Activated CD4-positive, alpha-beta T cell treated with anti-CD3 and anti-CD28 coated beads, Interleukin-2, amount 10 ng/mL, durations not matched to agents 7 days and 5 days (primary cell): ENCODE measurements at regions not wholly inside any gene's neighbourhood (a gene's known extent, or its start where the extent isn't known, plus 50 kb on each side); places are given as distances from the start of the nearest gene placed in this dataset.

Source experiments
- CTCF ChIA-PET: fragments of 350-600 bp; sonication (Branson Sonifier 250); formaldehyde crosslinking; loops from one replicate; lab custom pipeline; 2021; ENCODE audit warnings: antibody characterized with exemption; lab: Charles Lee
- POLR2A ChIA-PET: fragments of 350-600 bp; sonication (Branson Sonifier 250); formaldehyde crosslinking; loops from one replicate; lab custom pipeline; 2021; ENCODE audit warnings: antibody characterized with exemption; lab: Charles Lee
- DNase-seq: peaks from one replicate; pipeline ENCODE4 v3.0.0-alpha.2; 2020
- H3K27ac Mint-ChIP-seq: one replicate; pipeline ENCODE4 v1.8.0; 2021; ENCODE audit warnings: mild to moderate bottlenecking, moderate library complexity, mixed read lengths
- H3K27me3 Mint-ChIP-seq: one replicate; pipeline ENCODE4 v1.8.0; 2021; ENCODE audit warnings: mixed read lengths
- H3K36me3 Mint-ChIP-seq: one replicate; pipeline ENCODE4 v1.8.0; 2021; ENCODE audit warnings: low read depth, mixed read lengths
- H3K4me1 Mint-ChIP-seq: one replicate; pipeline ENCODE4 v1.8.0; 2021; ENCODE audit warnings: mixed read lengths
- H3K4me3 Mint-ChIP-seq: one replicate; pipeline ENCODE4 v1.8.0; 2021; ENCODE audit warnings: mild to moderate bottlenecking, moderate library complexity, mixed read lengths
- H3K9me3 Mint-ChIP-seq: one replicate; pipeline ENCODE4 v1.8.0; 2021; ENCODE audit warnings: mixed read lengths

DNA sequence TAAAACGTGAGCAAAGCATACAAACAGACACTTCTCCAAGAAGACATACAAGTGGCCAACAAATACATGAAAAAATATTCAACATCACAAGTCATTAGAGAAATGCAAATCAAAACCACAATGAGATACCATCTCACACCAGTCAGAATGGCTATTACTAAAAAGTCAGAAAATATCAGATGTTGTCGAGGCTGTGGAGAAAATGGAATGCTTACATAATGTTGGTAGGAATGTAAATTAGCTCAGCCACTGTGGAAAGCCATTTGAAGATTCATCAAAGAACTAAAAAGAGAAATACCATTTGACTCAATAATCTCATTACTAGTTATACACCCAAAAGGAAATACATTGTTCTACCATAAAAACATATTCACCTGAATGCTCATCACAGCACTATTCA lies 825.7 kb downstream of the SUCLG1 start:
- Mint-ChIP-seq H3K36me3 (no peaks in the 10 kb centered on the region), H3K4me1 (no peaks in the 10 kb centered on the region), H3K27me3 (no peaks in the 10 kb centered on the region), H3K27ac (no peak overlapping the region), H3K4me3 (no peak overlapping the region), H3K9me3 (no peaks in the 10 kb centered on the region)
- no peak for DNase-seq
- ChIA-PET CTCF (no interaction called here), POLR2A (no interaction called here)

DNA sequence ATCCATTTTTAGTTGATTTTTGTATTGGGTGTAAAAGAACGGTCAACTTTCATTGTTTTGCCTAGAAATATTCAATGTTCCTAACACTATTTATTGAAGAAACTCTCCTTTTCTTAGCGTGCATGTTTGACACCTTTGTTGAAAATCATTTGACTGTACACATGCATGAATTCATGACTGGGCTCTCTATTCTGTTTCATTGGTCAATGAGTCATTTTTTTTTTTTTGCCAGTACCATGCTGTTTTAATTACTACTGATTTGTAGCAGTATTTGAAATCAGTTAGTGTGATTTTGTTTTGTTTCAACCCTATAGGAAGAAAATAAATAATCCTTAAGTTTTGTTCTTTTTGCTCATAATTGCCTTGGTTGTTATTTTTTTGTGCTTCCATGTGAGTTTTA lies 828.7 kb downstream of the SUCLG1 start:
- Mint-ChIP-seq H3K9me3 (peaks cover under 1% of the 10 kb centered on the region), H3K36me3 (no peaks in the 10 kb centered on the region), H3K4me3 (no peak overlapping the region), H3K4me1 (no peaks in the 10 kb centered on the region), H3K27ac (no peak overlapping the region), H3K27me3 (no peaks in the 10 kb centered on the region)
- ChIA-PET CTCF (no interaction called here), POLR2A (no interaction called here)
- DNase-seq: no peak

DNA sequence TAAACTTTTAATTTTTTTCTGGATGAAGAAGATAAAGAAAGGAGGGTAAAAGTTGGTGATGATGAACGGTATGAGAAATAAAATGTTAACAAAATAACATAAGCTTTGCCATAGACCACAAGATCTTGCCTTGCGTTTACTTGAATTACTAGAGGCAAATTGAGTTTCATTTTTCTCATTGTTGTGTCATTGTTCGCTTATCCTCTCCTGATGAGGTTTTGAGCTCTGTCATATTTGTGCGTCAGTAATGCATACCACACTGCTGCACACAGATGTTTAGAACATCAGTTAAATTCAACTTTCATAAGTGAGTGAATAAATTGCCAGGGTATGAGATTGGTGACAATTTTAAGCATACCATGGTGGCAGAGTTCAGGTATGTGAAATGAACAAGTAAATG lies 843.6 kb downstream of the SUCLG1 start:
- Mint-ChIP-seq H3K4me1 (no peaks in the 10 kb centered on the region), H3K4me3 (no peak overlapping the region), H3K27ac (no peak overlapping the region), H3K27me3 (no peaks in the 10 kb centered on the region), H3K36me3 (no peaks in the 10 kb centered on the region), H3K9me3 (peaks cover 3% of the 10 kb centered on the region)
- ChIA-PET CTCF (no interaction called here), POLR2A (no interaction called here)
- no peak for DNase-seq

- H3K27ac Mint-ChIP-seq: no peak overlapping the region
- H3K36me3 Mint-ChIP-seq: no peaks in the 10 kb centered on the region
- H3K27me3 Mint-ChIP-seq: no peaks in the 10 kb centered on the region
- CTCF ChIA-PET: no interaction called here
- no peak overlapping the region for H3K4me3 Mint-ChIP-seq
- H3K4me1 Mint-ChIP-seq: no peaks in the 10 kb centered on the region
- no peaks in the 10 kb centered on the region for H3K9me3 Mint-ChIP-seq
- POLR2A ChIA-PET: no interaction called here
- DNase-seq: no peak
Observed at GRCh38 chr2:83613178-83613577, 845.9 kb downstream of the SUCLG1 start.

GRCh38 chr2:83602753-83603152 lies 856.3 kb downstream of the SUCLG1 start:
- H3K4me1 Mint-ChIP-seq: no peaks in the 10 kb centered on the region
- H3K27me3 Mint-ChIP-seq: no peaks in the 10 kb centered on the region
- ChIA-PET CTCF (no interaction called here), POLR2A (no interaction called here)
- no peaks in the 10 kb centered on the region for H3K9me3 Mint-ChIP-seq
- no peak overlapping the region for H3K27ac Mint-ChIP-seq
- no peak for DNase-seq
- no peaks in the 10 kb centered on the region for H3K36me3 Mint-ChIP-seq
- H3K4me3 Mint-ChIP-seq: no peak overlapping the region

- H3K4me1 Mint-ChIP-seq: no peaks in the 10 kb centered on the region
- H3K9me3 Mint-ChIP-seq: no peaks in the 10 kb centered on the region
- POLR2A ChIA-PET: no interaction called here
Observed at GRCh38 chr2:83596592-83597282, 862.3 kb downstream of the SUCLG1 start.

DNA sequence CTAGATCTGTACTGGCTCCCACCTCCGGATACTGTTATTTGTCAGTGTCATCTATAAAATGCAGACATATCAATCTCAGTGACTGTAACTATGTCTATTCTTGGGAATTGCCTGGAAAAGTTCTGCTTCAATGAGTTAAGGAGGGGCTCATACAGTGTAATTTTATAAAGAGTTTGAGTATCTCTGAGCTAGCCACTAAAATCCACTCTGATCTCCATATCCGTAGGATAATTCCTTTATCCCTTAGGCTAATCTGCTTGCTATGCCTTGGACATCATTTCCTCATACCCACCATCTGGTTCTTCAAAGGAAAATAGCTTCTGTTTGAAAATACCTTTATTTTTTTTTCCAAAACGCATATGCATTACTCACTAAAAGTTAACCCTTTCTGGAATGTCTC lies 863.2 kb downstream of the SUCLG1 start:
- Mint-ChIP-seq H3K4me3 (no peak overlapping the region), H3K27ac (no peak overlapping the region), H3K4me1 (no peaks in the 10 kb centered on the region), H3K36me3 (no peaks in the 10 kb centered on the region), H3K9me3 (no peaks in the 10 kb centered on the region), H3K27me3 (no peaks in the 10 kb centered on the region)
- CTCF ChIA-PET: no interaction called here
- POLR2A ChIA-PET: no interaction called here
- DNase-seq: no peak

More at GRCh38 chr2:83596592-83597282, 862.3 kb downstream of the SUCLG1 start:
- H3K27me3 Mint-ChIP-seq: no peaks in the 10 kb centered on the region
- CTCF ChIA-PET: no interaction called here
- no peak overlapping the region for H3K27ac Mint-ChIP-seq
- DNase-seq: no peak
- no peak overlapping the region for H3K4me3 Mint-ChIP-seq
- H3K36me3 Mint-ChIP-seq: no peaks in the 10 kb centered on the region

DNA sequence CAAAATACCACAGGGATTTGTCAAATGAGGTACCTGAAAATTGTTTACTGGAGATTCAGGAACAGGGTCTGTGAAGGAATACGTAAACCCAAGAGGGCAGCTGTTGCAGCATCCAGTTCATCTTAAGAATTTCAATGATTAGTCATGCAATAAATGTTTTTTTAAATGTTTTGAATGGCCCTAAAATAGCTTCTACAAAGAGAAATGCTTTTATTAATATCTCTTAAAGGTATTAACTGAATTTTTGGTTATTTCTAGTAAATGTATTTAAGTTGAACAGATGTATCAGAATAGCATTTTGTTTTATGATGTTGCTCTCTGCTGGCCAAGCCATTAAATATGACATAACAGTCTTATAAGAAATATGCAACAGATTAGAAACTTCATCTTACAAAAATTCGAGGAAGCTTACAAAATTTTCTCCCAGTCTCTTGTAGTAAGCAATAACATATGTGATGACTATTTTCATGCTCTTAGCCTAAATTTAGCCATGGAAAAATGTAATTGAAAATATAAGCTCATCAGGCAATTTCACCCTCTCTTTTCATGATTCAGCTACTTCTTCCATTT lies 863.9 kb downstream of the SUCLG1 start:
- H3K4me1 Mint-ChIP-seq: no peaks in the 10 kb centered on the region
- no peaks in the 10 kb centered on the region for H3K27me3 Mint-ChIP-seq
- ChIA-PET POLR2A (no interaction called here), CTCF (no interaction called here)
- no peak for DNase-seq
- no peak overlapping the region for H3K4me3 Mint-ChIP-seq
- H3K36me3 Mint-ChIP-seq: no peaks in the 10 kb centered on the region
- no peaks in the 10 kb centered on the region for H3K9me3 Mint-ChIP-seq
- H3K27ac Mint-ChIP-seq: no peak overlapping the region

- ChIA-PET POLR2A (no interaction called here), CTCF (no interaction called here)
- no peaks in the 10 kb centered on the region for H3K4me1 Mint-ChIP-seq
- H3K27ac Mint-ChIP-seq: no peak overlapping the region
- no peak overlapping the region for H3K4me3 Mint-ChIP-seq
- H3K27me3 Mint-ChIP-seq: no peaks in the 10 kb centered on the region
- H3K9me3 Mint-ChIP-seq: no peaks in the 10 kb centered on the region
- no peak for DNase-seq
- no peaks in the 10 kb centered on the region for H3K36me3 Mint-ChIP-seq
Observed at GRCh38 chr2:83594241-83595120, 864.6 kb downstream of the SUCLG1 start.

- POLR2A ChIA-PET: no interaction called here
- Mint-ChIP-seq H3K36me3 (no peaks in the 10 kb centered on the region), H3K4me1 (no peaks in the 10 kb centered on the region), H3K27me3 (no peaks in the 10 kb centered on the region), H3K27ac (no peak overlapping the region), H3K9me3 (no peaks in the 10 kb centered on the region), H3K4me3 (no peak overlapping the region)
- DNase-seq: no peak
- CTCF ChIA-PET: interaction anchor here (0.6 kb wide), 1 partner anchor 18 kb away, joined by 3 read pairs; no protein-coding TSS in a partner anchor
Observed at GRCh38 chr2:83587309-83587708, 871.8 kb downstream of the SUCLG1 start.

DNA sequence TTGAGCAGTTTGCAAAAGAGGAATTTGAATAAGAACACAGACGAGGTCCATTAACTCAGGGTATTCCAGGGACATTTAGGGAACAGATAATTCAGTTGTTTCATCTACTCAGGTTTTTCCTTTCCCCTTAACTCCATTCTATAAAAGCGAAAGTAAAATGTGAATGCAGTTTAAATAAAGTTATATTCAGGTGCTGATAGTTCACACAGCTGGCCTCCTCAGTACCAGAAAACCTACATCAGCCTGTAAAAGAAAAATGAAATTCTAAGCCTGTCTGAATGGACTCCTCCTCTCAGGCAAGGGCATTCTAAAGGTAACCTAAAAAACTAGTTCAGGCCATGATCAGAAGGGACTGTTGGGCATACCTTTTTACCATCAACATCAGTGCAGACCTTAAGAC lies 873.8 kb downstream of the SUCLG1 start:
- no peaks in the 10 kb centered on the region for H3K9me3 Mint-ChIP-seq
- no peaks in the 10 kb centered on the region for H3K36me3 Mint-ChIP-seq
- no peak overlapping the region for H3K27ac Mint-ChIP-seq
- H3K4me1 Mint-ChIP-seq: no peaks in the 10 kb centered on the region
- ChIA-PET CTCF (no interaction called here), POLR2A (no interaction called here)
- H3K27me3 Mint-ChIP-seq: no peaks in the 10 kb centered on the region
- DNase-seq: no peak
- H3K4me3 Mint-ChIP-seq: no peak overlapping the region

DNA sequence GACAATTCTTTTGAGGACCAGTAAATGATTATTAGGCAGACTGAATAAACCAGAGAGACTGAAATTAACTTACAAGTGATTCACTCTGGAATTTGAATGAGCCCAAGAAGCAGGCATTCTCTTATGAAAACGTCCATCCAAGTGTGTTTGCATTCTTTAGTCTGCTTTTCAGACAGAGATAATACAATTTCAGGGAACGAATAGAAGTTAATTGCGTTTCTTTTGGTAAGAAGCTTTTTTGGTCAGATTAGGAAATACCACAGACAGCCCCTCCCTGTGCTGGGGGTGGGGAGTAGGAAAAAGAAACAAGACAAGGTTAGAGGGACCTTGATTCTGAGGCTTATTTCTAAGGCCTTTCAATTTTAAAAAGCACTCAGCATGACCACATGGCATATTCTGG lies 874.4 kb downstream of the SUCLG1 start:
- CTCF ChIA-PET: interaction anchor here (0.6 kb wide), 1 partner anchor 826 kb away, joined by 3 read pairs; no protein-coding TSS in a partner anchor
- POLR2A ChIA-PET: no interaction called here
- H3K27ac Mint-ChIP-seq: no peak overlapping the region
- H3K36me3 Mint-ChIP-seq: no peaks in the 10 kb centered on the region
- H3K4me3 Mint-ChIP-seq: no peak overlapping the region
- no peaks in the 10 kb centered on the region for H3K27me3 Mint-ChIP-seq
- no peak for DNase-seq
- no peaks in the 10 kb centered on the region for H3K4me1 Mint-ChIP-seq
- H3K9me3 Mint-ChIP-seq: no peaks in the 10 kb centered on the region

DNA sequence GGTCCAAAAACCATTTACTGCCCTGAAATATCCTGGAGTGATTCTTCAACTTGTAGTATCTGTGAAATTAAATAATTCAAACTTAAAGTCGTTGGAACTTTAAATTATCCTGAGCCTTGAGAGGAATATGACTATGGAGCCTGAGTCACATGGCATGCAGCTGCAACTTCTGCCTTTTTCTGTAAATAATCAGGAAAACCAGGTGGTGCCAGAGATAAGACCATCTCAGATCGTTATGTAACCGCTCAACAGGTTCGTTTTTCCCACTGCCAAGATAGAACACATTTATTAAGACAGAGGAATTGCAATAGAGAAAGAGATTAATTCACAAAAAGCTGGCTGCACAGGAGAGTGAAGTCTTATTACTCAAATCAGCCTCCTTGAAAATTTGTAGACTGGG lies 876.5 kb downstream of the SUCLG1 start:
- H3K27me3 Mint-ChIP-seq: no peaks in the 10 kb centered on the region
- no peak overlapping the region for H3K4me3 Mint-ChIP-seq
- CTCF ChIA-PET: no interaction called here
- H3K27ac Mint-ChIP-seq: no peak overlapping the region
- no peaks in the 10 kb centered on the region for H3K4me1 Mint-ChIP-seq
- POLR2A ChIA-PET: no interaction called here
- H3K9me3 Mint-ChIP-seq: no peaks in the 10 kb centered on the region
- DNase-seq: no peak
- no peaks in the 10 kb centered on the region for H3K36me3 Mint-ChIP-seq
